RWPE2 (cell line): ENCODE measurements at regions not wholly inside any gene's neighbourhood (a gene's known extent, or its start where the extent isn't known, plus 50 kb on each side); places are given as distances from the start of the nearest gene placed in this dataset.

Experiments
- ATAC-seq: fragments of 200-7000 bp; cut with Tn5 transposase; 3 replicates; pipeline ENCODE4 v1.9.1; 2021; ENCODE audit warnings: low read depth
- DNase-seq: peaks from one replicate; pipeline ENCODE4 v3.0.0-alpha.2; 2020; ENCODE audit warnings: low spot score
- H3K27ac ChIP-seq: fragments of 450-650 bp; 2 replicates; pipeline ENCODE4 v1.5.1; 2017; ENCODE audit warnings: mild to moderate bottlenecking; ENCODE audit not compliant: poor library complexity, severe bottlenecking
- H3K27me3 ChIP-seq: fragments of 250-450 bp; sonication (Bioruptor Pico); 2 replicates; pipeline ENCODE4 v1.5.1; 2021; ENCODE audit warnings: mild to moderate bottlenecking, moderate library complexity; ENCODE audit not compliant: insufficient read depth, poor library complexity, severe bottlenecking
- H3K36me3 ChIP-seq: fragments of 250-450 bp; sonication (Bioruptor Pico); 2 replicates; pipeline ENCODE4 v1.5.1; 2020; ENCODE audit warnings: low read depth, mild to moderate bottlenecking, moderate library complexity
- H3K4me1 ChIP-seq: fragments of 250-450 bp; sonication (Bioruptor Pico); 2 replicates; pipeline ENCODE4 v1.5.1; 2021; ENCODE audit warnings: mild to moderate bottlenecking, moderate library complexity; ENCODE audit not compliant: insufficient read depth, poor library complexity, severe bottlenecking
- H3K4me3 ChIP-seq: fragments of 250-450 bp; sonication (Bioruptor Pico); 2 replicates; pipeline ENCODE4 v1.5.1; 2021; ENCODE audit warnings: mild to moderate bottlenecking, moderate library complexity; ENCODE audit not compliant: severe bottlenecking
- H3K9me3 ChIP-seq: fragments of 250-450 bp; sonication (Bioruptor Pico); 2 replicates; pipeline ENCODE4 v1.5.1; 2021; ENCODE audit warnings: mild to moderate bottlenecking, moderate library complexity; ENCODE audit not compliant: severe bottlenecking
- CTCF ChIP-seq: fragments of 450-650 bp; IDR thresholded peaks from one replicate; pipeline ENCODE4 v1.5.1; 2017; ENCODE audit warnings: mild to moderate bottlenecking, moderate library complexity; ENCODE audit not compliant: poor library complexity, severe bottlenecking

GRCh38 chr13:76198568-76199163, 562.5 kb downstream of the LMO7 start:
- no peak overlapping the region for H3K27ac ChIP-seq
- no peak for ATAC-seq

GRCh38 chr13:76189882-76190519, 553.9 kb downstream of the LMO7 start:
- Histone ChIP-seq H3K36me3 (no peaks in the 10 kb centered on the region), H3K27ac (no peak overlapping the region), H3K27me3 (peaks cover 3% of the 10 kb centered on the region), H3K4me1 (no peaks in the 10 kb centered on the region), H3K4me3 (no peak overlapping the region), H3K9me3 (no peaks in the 10 kb centered on the region)
- TF ChIP-seq CTCF = no peak
- peak; percentile 25 for DNase-seq
- no peak for ATAC-seq

More at GRCh38 chr13:76198568-76199163, 562.5 kb downstream of the LMO7 start:
- Histone ChIP-seq H3K4me1 (no peaks in the 10 kb centered on the region), H3K9me3 (no peaks in the 10 kb centered on the region), H3K4me3 (no peak overlapping the region), H3K27me3 (no peaks in the 10 kb centered on the region), H3K36me3 (no peaks in the 10 kb centered on the region)
- DNase-seq = no peak
- TF ChIP-seq CTCF = no peak

- no peaks in the 10 kb centered on the region for H3K9me3 ChIP-seq
- H3K4me3 ChIP-seq = no peak overlapping the region
- ATAC-seq (no peak), DNase-seq (no peak)
- TF ChIP-seq CTCF = no peak
- H3K4me1 ChIP-seq = no peaks in the 10 kb centered on the region
- no peaks in the 10 kb centered on the region for H3K36me3 ChIP-seq
- H3K27ac ChIP-seq = no peak overlapping the region
- no peaks in the 10 kb centered on the region for H3K27me3 ChIP-seq
Measured at GRCh38 chr13:76175961-76176725, 540.0 kb downstream of the LMO7 start.

DNA sequence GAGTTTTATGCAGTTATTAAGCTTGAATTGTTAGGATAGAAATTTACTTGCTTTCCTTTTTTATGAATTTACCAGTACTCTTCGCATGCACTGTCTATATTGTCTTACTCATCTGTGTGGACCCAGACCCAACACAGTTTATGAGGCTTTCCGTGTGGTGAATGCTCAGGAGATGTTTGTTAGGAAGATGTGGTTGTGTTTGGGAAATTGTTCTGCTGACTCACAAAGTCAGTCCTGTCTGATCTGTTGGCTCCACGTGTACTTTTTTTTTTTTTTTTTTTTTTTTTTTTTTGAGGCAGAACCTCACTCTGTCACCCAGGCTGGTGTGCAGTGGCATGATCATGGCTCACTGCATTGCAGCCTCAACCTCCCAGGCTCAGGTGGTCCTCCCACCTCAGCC, 532.5 kb downstream of the LMO7 start:
- DNase-seq = no peak
- H3K9me3 ChIP-seq = no peaks in the 10 kb centered on the region
- no peak overlapping the region for H3K27ac ChIP-seq
- no peak overlapping the region for H3K4me3 ChIP-seq
- H3K4me1 ChIP-seq = no peaks in the 10 kb centered on the region
- TF ChIP-seq CTCF = no peak
- ATAC-seq = no peak
- no peaks in the 10 kb centered on the region for H3K27me3 ChIP-seq
- H3K36me3 ChIP-seq = no peaks in the 10 kb centered on the region

DNA sequence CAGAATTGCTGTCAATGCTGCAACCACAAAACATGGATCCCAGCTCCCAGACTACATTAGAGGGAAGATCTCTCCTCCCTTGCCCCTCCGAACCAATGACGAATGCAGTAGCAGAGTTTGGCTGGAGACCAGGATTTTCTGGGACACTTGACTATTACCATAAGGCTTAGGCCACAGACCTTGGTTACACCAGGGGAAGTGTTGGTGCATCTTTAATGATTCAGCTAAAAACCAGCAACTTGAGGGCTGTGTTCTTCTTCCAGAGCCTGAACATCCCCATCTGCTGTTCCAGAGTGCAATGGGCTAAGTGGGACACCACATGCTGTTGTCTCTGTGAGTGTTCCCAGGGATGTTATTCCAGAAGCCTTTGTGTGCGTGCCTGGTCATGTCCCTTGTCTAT, 528.2 kb downstream of the LMO7 start:
- H3K4me3 ChIP-seq = no peak overlapping the region
- ATAC-seq = no peak
- H3K27me3 ChIP-seq = no peaks in the 10 kb centered on the region
- no peak for DNase-seq
- H3K36me3 ChIP-seq = no peaks in the 10 kb centered on the region
- no peaks in the 10 kb centered on the region for H3K9me3 ChIP-seq
- H3K4me1 ChIP-seq = no peaks in the 10 kb centered on the region
- H3K27ac ChIP-seq = no peak overlapping the region
- TF ChIP-seq CTCF = no peak
